HEK293T (cell line): ENCODE measurements at regions not wholly inside any gene's neighbourhood (a gene's known extent, or its start where the extent isn't known, plus 50 kb on each side); places are given as distances from the start of the nearest gene placed in this dataset.

Experiments used
- BHLHE40 ChIP-seq: fragments of 450-650 bp; IDR thresholded peaks from 2 replicates; pipeline ENCODE4 v1.6.1; 2016; ENCODE audit warnings: mild to moderate bottlenecking, moderate library complexity, borderline replicate concordance
- CTBP1 ChIP-seq: fragments of 450-650 bp; IDR thresholded peaks from 2 replicates; pipeline ENCODE4 v1.6.1; 2016; ENCODE audit warnings: borderline replicate concordance
- FOXA1 ChIP-seq: fragments of 450-650 bp; IDR thresholded peaks from 2 replicates; pipeline ENCODE4 v1.6.1; 2016; ENCODE audit warnings: mild to moderate bottlenecking
- TARDBP ChIP-seq: fragments of 450-650 bp; IDR thresholded peaks from 2 replicates; pipeline ENCODE4 v1.6.1; 2016

GRCh38 chr7:115327326-115327725 is 405.4 kb downstream of the MDFIC start:
- TF ChIP-seq BHLHE40 (no peak), CTBP1 (no peak), FOXA1 (no peak), TARDBP (no peak)
